Progenitor cell of endocrine pancreas (in vitro differentiated cells): ENCODE measurements at regions not wholly inside any gene's neighbourhood (a gene's known extent, or its start where the extent isn't known, plus 50 kb on each side); places are given as distances from the start of the nearest gene placed in this dataset.

ENCODE experiments used
- DNase-seq: peaks from one replicate; pipeline ENCODE4 v3.0.0; 2021; ENCODE audit warnings: low spot score; ENCODE audit not compliant: unreplicated experiment
- H3K27ac Mint-ChIP-seq: 2 replicates; pipeline ENCODE4 v1.8.0; 2021; ENCODE audit warnings: mild to moderate bottlenecking, moderate library complexity, mixed read lengths
- H3K27me3 Mint-ChIP-seq: 2 replicates; pipeline ENCODE4 v1.8.0; 2021; ENCODE audit warnings: mixed read lengths
- H3K36me3 Mint-ChIP-seq: 2 replicates; pipeline ENCODE4 v1.8.0; 2022; ENCODE audit warnings: mixed read lengths; ENCODE audit not compliant: insufficient read depth
- H3K4me1 Mint-ChIP-seq: 2 replicates; pipeline ENCODE4 v1.8.0; 2021; ENCODE audit warnings: low read depth, mixed read lengths
- H3K4me3 Mint-ChIP-seq: 2 replicates; pipeline ENCODE4 v1.8.0; 2021; ENCODE audit warnings: low read depth, mild to moderate bottlenecking, moderate library complexity, mixed read lengths
- H3K9me3 Mint-ChIP-seq: 2 replicates; pipeline ENCODE4 v1.8.0; 2021; ENCODE audit warnings: low read depth, mixed read lengths
- CTCF ChIP-seq: fragments of 200-600 bp; sonication (generic); IDR thresholded peaks from one replicate; pipeline ENCODE4 v1.5.0; 2021; ENCODE audit warnings: antibody characterized with exemption, mild to moderate bottlenecking; ENCODE audit not compliant: unreplicated experiment

DNA sequence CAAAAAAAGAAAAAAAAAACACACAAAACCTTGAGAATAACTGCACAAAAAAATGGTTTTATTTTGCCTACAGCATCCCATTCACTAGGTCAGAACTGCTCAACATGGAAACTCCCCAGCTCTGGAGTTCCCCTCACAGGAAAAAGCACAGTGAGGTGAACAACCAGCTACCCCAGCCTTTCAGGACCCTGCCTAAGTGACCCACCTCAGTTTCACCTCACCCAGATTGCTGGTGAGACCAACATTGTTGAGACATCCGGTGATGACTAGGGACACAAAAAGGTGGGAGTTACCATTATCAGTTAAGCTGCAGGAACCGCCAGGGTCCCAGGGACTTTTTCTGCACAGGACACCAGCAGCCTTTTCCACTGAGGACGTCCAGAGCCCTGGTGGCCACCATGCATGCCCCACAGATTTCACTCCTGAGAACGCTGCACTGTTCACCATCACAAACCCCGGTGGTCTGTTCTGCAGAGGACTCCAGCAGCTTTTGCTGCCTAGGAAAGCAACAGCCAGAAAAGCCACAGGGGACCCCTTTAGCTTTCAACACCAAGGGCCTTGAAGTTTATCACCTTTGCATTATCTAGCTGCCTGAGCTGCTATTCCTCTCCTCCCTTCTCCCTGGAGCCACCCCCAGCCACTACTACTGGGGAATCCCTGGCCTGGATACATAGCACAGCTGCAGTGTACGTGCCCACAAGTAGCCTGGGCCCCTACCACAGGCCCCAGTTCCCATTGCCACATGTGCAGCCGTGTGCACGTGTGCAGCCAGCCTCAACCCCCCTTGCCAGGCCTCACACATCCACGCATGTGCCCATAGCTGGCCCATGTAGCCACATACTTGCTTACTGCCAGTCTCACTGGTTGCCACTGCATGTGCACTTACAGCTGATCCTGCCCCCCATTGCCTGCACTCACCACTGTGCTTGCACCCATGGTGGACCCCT lies 62.5 kb upstream of the FAR2 start:
- DNase-seq: no peak
- no peak overlapping the region for H3K27ac Mint-ChIP-seq
- no peaks in the 10 kb centered on the region for H3K27me3 Mint-ChIP-seq
- TF ChIP-seq CTCF: no peak
- H3K9me3 Mint-ChIP-seq: peaks cover 19% of the 10 kb centered on the region
- H3K4me1 Mint-ChIP-seq: no peaks in the 10 kb centered on the region
- H3K4me3 Mint-ChIP-seq: no peak overlapping the region
- no peaks in the 10 kb centered on the region for H3K36me3 Mint-ChIP-seq

GRCh38 chr12:29088611-29089219 lies 60.4 kb upstream of the FAR2 start:
- Mint-ChIP-seq H3K27ac (no peak overlapping the region), H3K36me3 (peaks cover 2% of the 10 kb centered on the region), H3K4me1 (no peaks in the 10 kb centered on the region), H3K27me3 (no peaks in the 10 kb centered on the region), H3K9me3 (peaks cover 30% of the 10 kb centered on the region), H3K4me3 (no peak overlapping the region)
- peak; percentile 48 for TF ChIP-seq CTCF
- no peak for DNase-seq
